Forelimb muscle (tissue), 1 donor: ENCODE measurements at regions not wholly inside any gene's neighbourhood (a gene's known extent, or its start where the extent isn't known, plus 50 kb on each side); places are given as distances from the start of the nearest gene placed in this dataset.
"Not testable (repeated sequence)": the region's sequence is repeated elsewhere in the genome, so short reads cannot be mapped to it uniquely, and the experiment has no call there.

ENCODE experiments used
- DNase-seq: peaks from one replicate; pipeline ENCODE4 v3.0.0-alpha.2; 2013; ENCODE audit warnings: low read depth

DNA sequence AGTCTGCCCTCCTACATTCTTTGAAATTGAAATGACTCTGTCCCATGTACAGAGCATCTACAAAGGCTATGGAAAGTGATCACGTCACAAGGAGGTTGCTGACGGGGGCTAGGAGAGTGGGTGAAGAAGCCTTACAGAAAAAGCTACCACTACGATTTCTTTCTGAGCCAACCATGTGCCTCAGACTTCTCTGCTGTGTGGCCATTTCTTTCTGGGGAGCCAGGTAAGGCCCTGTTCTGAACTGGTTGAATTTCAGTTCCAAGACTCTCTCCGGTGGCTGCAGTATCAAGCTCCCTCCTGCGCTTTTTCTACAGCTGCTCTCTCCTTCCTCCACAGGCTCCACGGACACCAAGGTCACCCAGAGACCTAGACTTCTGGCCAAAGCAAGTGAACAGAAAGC is 112.5 kb upstream of the PRSS1 start:
- DNase-seq = no peak

DNA sequence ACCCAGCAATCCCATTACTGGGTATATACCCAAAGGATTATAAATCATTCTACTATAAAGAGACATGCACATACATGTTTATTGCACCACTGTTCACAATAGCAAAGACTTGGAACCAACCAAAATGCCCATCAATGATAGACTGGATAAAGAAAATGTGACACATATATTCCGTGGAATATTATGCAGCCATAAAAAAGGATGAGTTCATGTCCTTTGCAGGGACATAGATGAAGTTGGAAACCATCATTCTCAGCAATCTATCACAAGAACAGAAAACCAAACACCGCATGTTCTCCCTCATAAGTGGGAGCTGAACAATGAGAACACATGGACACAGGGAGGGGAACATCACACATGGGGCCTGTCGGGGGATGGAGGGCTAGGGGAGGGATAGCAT is 113.2 kb upstream of the PRSS1 start:
- not testable (repeated sequence) for DNase-seq

DNA sequence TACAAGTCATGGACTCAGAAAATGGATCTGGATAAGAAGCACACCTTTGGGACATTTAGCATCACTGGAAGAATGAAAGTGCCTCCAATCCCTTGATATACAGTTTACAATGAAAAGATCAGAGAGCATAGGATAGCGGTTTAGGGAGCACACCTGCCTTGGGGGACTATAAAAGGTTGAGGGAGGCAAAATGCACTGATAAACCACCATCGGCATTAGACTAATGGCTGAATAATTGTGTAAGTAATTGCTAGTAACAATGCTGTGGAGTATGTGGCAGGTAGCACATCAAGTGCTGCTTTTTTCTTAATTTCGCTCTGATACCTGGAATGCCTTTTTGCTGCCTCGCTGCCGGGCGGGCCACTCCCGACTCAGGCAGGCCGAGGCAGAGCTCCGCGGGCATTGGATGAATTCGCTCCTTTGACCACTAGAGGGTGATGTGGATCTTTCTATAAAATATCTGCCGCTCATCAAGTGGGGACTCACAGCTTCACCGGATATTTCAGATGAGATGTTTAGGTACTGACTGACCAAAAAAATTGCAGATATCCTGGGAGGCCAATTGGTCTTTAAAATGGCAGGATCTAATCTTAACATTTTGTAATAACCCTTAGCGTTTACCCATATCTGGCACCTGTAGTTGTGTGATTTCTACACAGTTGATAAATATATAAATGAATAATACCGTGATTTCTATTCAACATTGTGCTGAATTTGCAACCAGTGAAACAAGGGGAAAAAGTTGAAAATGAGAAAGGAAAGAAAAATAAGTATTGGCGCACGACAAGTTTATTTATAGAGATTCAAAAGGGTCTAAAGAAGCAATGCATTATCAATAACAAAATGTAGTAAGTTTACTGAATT is 116.8 kb upstream of the PRSS1 start:
- DNase-seq = no peak

DNA sequence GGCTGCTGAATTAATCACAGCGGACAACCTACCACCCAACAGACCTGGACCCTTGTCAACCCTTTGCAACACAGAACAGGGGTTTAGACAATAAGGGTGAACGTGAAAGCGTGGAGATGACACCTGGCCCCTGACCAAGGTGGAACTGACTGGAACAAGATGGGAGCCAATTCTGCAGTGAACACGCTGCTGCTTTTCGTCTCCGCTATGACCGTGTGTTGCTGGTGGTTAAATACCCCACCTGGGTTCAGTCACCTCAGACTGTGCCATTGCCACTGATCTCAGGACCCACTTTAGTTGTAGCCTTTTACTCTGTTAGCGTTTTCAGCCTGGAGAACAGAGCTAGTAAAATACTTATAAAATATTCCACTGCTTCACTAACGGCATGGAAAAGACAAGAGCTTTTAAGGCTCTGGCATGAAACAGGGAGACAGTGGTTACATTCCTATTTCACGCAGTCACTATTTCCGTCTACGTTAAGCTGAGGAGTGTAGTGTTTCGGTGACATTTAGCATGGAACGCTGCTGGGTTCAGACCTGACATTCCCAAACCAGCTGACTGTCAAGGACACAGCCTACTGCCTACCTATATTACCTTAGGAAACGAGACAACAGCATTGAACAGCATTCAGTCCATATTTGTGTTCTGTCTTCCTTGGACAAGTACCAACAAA is 119.5 kb upstream of the PRSS1 start:
- no peak for DNase-seq

DNA sequence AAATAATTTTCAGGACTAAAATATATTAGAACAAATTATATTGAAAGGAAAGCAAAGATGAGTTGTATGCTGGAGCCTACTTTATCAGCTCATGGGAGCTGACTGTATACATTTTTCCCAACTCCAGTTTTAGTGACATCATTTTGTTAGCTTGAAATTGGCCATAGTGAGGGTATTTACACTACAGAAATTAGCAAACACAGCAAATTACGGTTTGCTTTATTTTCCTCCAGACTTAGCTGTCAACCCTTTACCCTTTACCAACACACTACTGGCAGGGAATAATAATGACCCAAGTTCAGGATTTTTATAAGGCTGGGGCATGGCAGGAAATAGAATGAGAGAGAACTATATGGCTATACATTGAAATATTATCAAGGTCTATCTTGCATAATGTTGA is 120.3 kb upstream of the PRSS1 start:
- DNase-seq = no peak

DNA sequence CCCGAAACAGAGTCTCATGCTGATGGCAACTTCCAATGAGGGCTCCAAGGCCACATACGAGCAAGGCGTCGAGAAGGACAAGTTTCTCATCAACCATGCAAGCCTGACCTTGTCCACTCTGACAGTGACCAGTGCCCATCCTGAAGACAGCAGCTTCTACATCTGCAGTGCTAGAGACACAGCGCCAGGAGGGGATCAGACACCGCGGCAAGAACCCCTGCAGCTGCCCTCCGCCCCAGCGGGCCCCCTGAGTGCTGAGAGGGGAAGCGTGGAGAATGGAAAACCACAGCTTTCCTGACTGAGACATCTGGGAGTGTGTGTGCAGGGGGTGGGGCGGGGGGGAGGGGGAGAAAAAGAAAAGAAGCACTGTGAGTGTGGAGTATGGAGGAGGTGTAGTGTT is 122.0 kb upstream of the PRSS1 start:
- not testable (repeated sequence) for DNase-seq

DNA sequence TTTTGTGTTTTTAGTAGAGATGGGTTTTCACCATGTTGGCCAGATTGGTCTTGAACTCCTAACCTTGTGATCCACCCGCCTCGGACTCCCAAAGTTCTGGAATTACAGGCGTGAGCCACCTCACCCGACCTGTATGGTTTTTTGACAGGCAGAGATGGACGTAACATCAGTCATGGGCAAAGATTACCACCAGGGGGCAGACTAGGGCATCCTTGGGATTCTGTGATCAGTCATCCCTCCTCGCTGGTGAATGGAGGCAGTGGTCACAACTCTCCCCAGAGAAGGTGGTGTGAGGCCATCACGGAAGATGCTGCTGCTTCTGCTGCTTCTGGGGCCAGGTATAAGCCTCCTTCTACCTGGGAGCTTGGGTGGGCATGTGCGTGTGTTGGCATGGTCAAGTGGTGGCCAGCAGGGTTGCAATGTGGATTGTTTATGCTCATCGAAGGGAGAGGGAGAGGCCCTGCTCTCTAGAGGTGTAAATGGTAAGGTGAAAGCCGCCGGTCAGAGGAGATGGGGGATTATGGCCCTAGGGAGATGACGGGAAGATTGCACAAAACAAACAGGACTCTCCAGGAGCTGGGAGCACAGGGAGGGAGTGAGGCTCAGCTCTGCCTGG is 122.7 kb upstream of the PRSS1 start:
- DNase-seq = no peak

DNA sequence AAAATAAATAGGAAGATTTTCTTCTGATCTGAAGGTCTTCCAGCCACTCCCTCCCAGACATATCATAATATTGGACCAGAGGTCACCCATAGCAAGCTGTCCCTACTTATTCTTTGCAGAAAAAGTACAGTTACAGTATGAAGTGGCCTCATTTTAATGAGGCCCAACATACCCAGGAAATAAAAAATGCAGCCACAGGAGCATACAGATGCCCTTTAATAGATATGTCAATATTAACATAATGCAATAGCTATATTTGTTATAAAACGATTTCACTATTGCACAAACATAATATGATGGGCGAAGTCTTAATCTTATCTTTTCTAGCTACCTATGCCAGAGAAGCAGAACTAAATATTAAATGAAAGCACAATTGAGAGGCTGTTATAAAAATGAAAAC is 124.1 kb upstream of the PRSS1 start:
- DNase-seq = not testable (repeated sequence)

DNA sequence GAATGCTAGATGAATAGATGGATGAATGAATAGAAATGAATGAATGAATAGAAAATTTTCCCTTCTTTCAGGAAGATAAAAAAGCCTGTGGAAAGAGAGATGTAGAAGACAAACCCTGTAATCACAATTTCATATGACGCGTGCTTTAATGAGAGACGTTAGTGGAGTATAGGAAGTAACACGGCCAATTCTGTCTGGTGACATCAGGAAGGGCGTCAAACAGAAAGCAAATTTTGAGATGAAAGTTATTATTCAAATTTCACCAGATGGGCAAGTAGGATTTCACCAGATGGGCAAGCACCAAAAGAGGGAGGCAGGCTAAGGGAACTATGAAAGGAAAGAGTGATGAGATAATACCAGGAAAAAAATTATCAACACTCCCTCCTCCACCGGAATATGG is 128.9 kb upstream of the PRSS1 start:
- no peak for DNase-seq

DNA sequence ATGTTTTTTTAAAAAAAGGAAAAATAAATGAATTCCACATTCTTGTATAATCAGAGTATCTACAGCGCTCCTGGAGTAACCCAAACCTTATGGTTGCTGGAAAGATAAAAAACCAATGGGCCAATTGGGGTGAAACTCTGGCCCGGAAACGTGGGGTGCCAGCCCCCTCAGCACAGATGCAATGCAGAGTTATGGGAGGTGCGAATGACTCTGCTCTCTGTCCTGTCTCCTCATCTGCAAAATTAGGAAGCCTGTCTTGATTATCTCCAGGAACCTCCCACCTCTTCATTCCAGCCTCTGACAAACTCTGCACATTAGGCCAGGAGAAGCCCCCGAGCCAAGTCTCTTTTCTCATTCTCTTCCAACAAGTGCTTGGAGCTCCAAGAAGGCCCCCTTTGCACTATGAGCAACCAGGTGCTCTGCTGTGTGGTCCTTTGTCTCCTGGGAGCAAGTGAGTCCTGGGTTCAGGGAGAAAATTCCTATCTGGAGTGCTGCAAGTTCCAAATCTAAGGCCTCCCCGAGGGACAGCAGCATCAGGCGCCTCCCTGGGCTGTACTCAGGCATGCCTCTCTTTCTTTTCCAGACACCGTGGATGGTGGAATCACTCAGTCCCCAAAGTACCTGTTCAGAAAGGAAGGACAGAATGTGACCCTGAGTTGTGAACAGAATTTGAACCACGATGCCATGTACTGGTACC is 130.5 kb upstream of the PRSS1 start:
- DNase-seq = no peak

DNA sequence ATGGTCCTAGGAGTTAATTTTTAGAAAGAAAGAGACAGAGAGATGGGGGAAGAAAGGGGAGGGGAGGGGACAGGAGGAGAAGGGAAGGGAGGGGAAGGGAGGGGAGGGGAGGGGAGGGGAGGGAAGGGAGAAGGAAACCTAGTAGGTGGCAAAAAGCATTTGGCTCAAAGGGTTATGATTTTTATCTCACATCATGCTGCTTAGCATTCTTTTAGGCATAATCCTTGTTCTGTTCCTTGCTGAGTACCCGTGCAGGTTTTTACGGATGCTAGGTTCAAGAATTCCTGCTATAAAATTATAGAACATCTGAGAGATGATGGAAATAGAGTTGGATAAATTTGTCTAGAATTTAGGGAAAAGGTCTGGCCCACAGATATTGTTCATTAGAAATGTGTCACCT is 132.4 kb upstream of the PRSS1 start:
- DNase-seq = no peak

DNA sequence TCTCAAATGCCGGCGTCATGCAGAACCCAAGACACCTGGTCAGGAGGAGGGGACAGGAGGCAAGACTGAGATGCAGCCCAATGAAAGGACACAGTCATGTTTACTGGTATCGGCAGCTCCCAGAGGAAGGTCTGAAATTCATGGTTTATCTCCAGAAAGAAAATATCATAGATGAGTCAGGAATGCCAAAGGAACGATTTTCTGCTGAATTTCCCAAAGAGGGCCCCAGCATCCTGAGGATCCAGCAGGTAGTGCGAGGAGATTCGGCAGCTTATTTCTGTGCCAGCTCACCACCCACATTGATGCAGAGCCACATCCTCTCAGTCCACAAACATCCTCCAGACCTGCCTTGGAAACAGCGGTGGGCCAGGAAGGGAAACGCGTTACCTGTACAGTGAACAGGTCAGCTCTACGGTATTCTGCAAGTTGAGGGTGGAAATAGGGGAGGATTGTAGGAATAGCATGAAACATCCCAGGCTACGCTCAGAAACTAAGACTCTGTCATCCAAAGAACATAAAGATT is 133.1 kb upstream of the PRSS1 start:
- DNase-seq = no peak

DNA sequence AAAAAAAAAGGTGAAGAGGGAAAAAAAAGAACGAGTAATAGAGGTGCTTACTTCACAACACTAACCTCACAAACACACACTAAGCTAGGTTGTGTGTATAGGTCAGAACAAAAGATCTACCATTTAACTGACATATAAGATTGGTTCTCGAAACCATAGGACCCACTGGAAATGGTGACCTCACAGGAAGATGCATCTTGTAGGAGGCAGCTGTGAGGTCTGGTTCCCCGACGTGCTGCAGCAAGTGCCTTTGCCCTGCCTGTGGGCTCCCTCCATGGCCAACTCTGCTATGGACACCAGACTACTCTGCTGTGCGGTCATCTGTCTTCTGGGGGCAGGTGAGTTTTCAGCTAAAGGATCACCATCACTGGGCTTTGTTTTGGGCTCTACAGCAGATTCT is 133.8 kb upstream of the PRSS1 start:
- no peak for DNase-seq

DNA sequence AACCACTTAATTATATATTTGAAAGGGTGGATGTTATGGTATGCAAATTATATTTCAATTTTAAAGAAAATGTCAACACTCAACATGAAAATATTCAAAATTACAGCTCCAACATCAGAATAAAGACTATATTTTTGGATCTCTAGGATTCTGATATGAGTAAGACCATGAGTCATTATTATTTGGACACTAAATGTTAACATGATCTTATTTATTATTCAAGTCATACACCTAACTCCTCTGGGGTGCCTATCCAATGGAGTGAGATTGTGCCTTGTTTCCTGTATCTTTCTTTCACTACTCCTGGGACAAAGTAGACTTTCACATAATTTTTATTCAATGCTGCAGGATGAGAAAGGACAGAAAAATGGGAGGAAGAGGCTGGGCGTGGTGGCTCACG is 135.2 kb upstream of the PRSS1 start:
- DNase-seq = no peak

DNA sequence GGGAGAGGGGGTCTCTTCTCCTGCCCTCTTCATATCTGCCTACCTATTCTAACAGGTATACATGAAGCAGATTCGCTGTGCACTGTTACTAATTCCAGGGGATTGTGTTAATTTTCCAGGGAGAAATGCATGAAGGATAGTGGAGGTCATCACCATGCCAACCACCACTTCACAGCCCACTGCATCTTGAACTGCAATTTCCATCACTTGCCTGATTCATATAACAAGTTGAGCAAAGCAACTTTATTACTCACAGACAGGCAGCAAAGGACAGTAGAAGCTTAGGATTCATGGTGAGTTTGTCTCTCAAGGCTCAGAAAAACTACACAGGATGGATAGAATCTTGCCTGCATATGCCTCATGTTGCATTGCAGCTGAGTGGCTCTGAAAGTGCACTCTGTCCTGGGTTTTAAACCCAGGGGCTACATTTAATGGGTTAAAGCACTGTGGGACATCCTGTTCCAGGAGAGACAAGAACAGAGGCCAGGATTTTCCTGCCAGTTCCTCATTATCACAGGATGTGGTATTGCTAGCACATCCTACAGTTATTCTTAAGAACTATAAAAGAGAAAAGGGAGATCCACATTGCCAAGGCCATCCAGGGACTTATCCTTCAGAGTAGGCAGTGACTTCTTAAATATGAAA is 136.9 kb upstream of the PRSS1 start:
- no peak for DNase-seq

DNA sequence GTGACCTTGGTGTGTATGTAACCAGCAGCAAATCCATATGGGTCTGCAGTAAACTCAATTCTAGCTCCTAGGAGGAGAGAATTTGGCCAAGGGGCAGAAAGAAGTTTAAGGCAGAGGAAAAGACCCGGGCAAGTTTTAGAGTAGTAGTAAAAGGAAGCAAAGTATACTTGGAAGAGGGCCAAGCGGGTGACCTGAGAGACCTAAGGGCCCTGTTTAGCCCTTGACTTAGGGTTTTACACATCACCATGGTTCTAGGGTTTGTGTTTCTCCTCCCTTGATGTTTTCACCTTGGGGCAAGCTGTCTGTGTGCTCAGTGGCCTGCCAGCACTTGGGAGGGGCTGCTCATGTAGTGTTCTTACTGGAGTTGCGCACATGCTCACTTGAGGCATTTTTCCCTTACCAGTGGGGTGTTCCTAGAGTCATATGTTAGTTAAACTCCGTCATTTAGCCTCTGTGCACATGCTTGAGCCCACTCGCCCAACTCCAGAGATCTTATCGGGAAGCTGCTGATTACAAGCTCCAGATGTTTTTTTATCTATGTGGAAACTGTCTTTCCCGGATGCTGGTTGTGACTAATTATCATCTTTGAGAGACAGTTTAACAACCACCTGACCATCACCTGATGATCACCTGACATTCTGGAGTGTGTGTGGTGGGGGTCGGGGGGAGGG is 137.6 kb upstream of the PRSS1 start:
- DNase-seq = no peak

DNA sequence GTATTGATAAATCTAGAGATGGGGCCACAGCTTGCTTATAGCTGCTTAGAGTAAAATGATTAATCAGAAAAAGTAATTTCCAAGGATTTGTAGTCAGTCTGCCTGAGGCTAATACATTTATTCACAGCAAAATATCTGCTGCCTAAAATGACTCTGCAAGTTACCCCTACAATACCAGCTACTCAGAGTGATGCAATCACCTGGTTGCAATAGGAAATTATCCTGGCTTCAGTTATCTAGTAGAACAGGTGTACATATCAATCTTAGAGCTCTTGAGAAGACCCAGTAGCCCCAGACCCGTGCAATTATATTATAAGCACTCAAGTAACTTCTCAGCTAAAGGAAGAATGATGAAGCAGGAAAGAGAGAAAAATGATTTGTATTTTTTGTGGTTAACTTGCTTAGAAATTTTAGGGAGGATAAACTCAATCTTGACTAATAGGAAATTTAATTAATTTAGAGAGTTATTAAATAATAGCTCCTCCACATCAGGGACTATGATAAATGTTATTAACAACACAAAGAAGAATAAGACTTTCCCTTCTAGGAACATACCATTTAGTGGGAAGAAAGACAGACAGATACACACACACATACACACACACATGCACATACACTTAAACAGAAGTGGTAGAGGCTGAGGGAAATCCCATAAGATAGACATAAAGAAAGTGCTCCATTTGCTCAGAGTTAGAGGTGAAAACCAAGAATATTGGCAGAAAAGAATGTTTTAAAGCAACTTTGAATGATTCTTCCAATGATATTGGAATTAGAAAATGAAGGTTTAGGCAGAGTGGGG is 140.4 kb upstream of the PRSS1 start:
- DNase-seq = no peak

DNA sequence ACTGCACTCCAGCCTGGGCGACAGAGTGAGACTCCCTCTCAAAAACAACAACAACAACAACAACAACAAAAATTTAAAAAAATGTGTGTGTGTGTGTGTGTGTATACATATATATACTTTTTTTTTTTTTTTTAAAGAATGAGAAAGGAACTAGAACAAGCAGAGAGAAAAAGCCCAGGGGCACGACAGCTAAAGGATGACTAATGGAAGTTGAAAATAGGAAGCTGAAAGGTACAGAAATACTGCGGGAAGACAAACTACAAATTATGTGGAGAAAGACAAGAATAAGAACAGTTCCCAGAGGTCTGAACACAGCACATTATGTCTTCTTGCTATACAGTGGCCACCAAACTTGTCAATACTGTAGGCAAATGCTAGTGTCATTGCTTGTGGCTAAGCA is 141.9 kb upstream of the PRSS1 start:
- no peak for DNase-seq

DNA sequence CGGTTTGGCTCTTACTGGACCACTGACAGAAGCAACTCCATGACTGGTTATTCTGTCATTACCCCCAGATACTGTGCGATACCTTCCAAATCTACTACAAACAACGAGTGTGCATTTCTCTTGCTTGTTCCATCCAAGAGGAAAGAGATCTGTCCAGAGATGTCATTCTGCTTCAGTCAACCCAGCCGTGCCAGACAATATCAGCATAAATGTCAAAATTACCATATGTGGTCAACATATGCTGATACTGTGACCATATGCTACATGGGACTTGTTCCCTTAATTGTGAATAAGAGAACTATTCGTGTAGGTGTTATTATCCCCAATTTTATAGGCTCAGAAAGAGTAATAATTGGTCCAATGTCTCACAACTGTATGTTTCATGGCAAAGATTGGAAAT is 143.2 kb upstream of the PRSS1 start:
- DNase-seq = no peak

DNA sequence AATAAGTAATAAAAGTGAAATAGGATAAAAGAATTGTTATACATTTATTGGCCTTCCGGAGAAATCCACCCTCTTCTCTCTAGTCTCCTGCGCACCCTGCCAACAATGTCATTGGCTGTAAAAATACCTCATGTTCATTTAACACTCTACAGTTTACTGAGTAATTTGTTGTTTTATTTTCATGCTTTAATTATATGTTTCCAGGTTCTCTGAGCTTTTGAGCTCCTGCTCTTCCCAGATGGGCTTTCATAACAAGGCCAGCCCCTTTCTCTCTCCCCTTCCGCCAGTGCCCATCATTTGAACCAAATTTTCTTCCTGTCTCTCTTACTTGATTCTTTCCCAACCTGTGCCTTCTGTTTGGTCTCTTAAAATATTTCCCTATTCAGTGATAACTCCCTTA is 144.6 kb upstream of the PRSS1 start:
- no peak for DNase-seq
